Transverse colon (tissue), 4 donors: ENCODE measurements at regions not wholly inside any gene's neighbourhood (a gene's known extent, or its start where the extent isn't known, plus 50 kb on each side); places are given as distances from the start of the nearest gene placed in this dataset.

ENCODE experiments used
- DNase-seq: peaks from one replicate; pipeline ENCODE4 v3.0.0-alpha.2; 2019
- H3K27ac ChIP-seq, 4 donors: fragments of 200-600 bp; sonication (generic); 2 replicates each; pipeline ENCODE4 v1.5.1; 2016 to 2018; ENCODE audit warnings: inconsistent platforms in 4 of 4
- H3K27me3 ChIP-seq: fragments of 200-600 bp; sonication (generic); 2 replicates; pipeline ENCODE4 v1.5.1; 2017; ENCODE audit warnings: inconsistent platforms
- H3K36me3 ChIP-seq, 4 donors: fragments of 200-600 bp; sonication (generic); 2 replicates each; pipeline ENCODE4 v1.5.1; 2017 to 2019; ENCODE audit warnings: inconsistent platforms in 4 of 4
- H3K4me1 ChIP-seq, 4 donors: fragments of 200-600 bp; sonication (generic); 2 replicates each; pipeline ENCODE4 v1.5.1; 2017 to 2020; ENCODE audit warnings: inconsistent platforms in 4 of 4
- H3K4me3 ChIP-seq, 4 donors: fragments of 200-600 bp; sonication (generic); 1 replicate in 1 of 4; 2 replicates in 3 of 4; pipeline versions ENCODE4 v1.5.1 to v1.6.1; 2017 to 2019; ENCODE audit warnings: inconsistent platforms in 4 of 4
- H3K9me3 ChIP-seq, 2 donors: fragments of 200-600 bp; sonication (generic); 2 replicates each; pipeline ENCODE4 v1.5.1; 2017 to 2019; ENCODE audit warnings: inconsistent platforms in 2 of 2
- CTCF ChIP-seq, 5 experiments: fragments of 200-600 bp in 3 of 5; fragments of 450-650 bp in 2 of 5; sonication (generic) in 3 of 5; IDR thresholded peaks; 1 replicate in 2 of 5; 2 replicates in 3 of 5; pipeline ENCODE4 v1.5.1; 2016 to 2017; ENCODE audit warnings: antibody characterized with exemption in 5 of 5, inconsistent platforms in 3 of 5, mild to moderate bottlenecking in 2 of 5, moderate library complexity in 1 of 5
- EP300 ChIP-seq: sonication (generic); formaldehyde crosslinking; IDR thresholded peaks from one replicate; pipeline ENCODE4 v1.6.1; 2017; ENCODE audit warnings: antibody characterized with exemption, low read depth
- POLR2A ChIP-seq: fragments of 450-650 bp; IDR thresholded peaks from one replicate; pipeline ENCODE4 v1.6.1; 2016; ENCODE audit warnings: antibody characterized with exemption, mild to moderate bottlenecking, moderate library complexity
- POLR2AphosphoS5 ChIP-seq, 3 donors: sonication (generic); formaldehyde crosslinking; IDR thresholded peaks; one replicate each; pipeline ENCODE4 v1.6.1; 2016; ENCODE audit warnings: antibody characterized with exemption in 3 of 3
- WGBS, 2 donors: methylation state at CpG; one replicate each; pipeline ENCODE4 v1.1.5; 2018; ENCODE audit warnings: low coverage in 1 of 2; 5-methylcytosine and 5-hydroxymethylcytosine counted together
- in situ Hi-C, 4 donors: fragments of 200-750 bp; cut with MboI; loops; one replicate each; pipeline versions ENCODE4 v1.15.0 to v1.15.1; 2017; ENCODE audit warnings: low sequenced_read_pairs in 3 of 4, low pct_ligation_motif_present in 1 of 4, low pct_unique_long_range_greater_than_20kb in 1 of 4
- intact Hi-C: fragments of 100-400 bp; cut with DNase I; formaldehyde crosslinking; loops from one replicate; pipeline ENCODE4 v1.15.1; 2023; ENCODE audit warnings: low total_unique reads

DNA sequence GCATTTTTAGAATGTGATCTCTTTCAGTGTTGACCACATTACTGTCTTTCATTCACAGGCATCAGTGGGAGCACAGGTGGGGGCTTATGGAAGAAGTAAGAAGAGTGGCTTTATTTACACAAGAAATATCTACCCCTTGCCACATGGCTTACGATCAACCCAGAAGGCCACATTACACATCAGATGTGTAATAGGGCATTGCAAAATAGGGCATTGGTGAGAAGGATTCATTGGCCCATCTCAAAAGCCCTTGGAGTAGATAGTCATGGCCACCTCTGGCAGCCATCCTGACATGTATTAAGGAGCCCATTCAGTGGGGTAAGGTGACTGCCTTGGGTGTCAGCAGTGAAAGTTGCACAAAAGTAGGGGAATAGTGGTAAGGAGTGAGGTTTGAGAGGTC lies 97.5 kb downstream of the MAFB start:
- Histone ChIP-seq H3K36me3 (no peaks in the 10 kb centered on the region), H3K4me3 (no peak overlapping the region), H3K27me3 (peaks cover 13% of the 10 kb centered on the region), H3K27ac (no peak overlapping the region), H3K9me3 (no peaks in the 10 kb centered on the region), H3K4me1 (no peaks in the 10 kb centered on the region)
- in situ Hi-C loops, result no loop called here
- TF ChIP-seq POLR2AphosphoS5 (IDR thresholded peaks at IDR 0.05) (no peak), CTCF (IDR thresholded peaks at IDR 0.05) (no peak), EP300 (no peak), POLR2A (no peak)
- no peak for DNase-seq
- WGBS, 2 donors, result 88 to 89% methylated on average over 1 of the region's 1 CpG
- intact Hi-C loops, result no loop called here

DNA sequence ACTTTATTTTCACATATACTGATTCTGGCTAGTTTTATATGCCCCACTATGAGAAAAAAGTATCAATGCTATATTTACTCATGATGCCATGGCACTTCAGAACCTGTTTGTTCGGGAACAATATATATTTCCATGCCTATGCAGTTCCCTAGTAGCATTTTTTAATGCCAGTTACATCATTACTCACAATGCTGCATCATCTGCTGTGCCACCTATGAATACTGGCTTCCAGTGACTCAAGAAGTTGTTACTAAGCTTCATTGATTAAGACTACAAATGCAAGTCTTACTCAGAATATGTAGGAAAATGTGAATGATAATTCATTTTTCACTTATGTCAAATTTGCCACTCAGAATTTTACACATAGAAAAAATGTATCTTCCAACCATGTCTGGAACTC lies 97.9 kb downstream of the MAFB start:
- WGBS, 2 donors, result 43 to 44% methylated on average over 1 of the region's 1 CpG
- H3K4me1 ChIP-seq, result no peaks in the 10 kb centered on the region
- in situ Hi-C loops (no loop called here), intact Hi-C loops (no loop called here)
- no peak for DNase-seq
- no peak for TF ChIP-seq POLR2A
- no peak for TF ChIP-seq EP300
- TF ChIP-seq POLR2AphosphoS5 (IDR thresholded peaks at IDR 0.05), result no peak
- no peak for TF ChIP-seq CTCF (IDR thresholded peaks at IDR 0.05)
- H3K4me3 ChIP-seq, result no peak overlapping the region
- H3K9me3 ChIP-seq, result no peaks in the 10 kb centered on the region
- no peaks in the 10 kb centered on the region for H3K36me3 ChIP-seq
- H3K27ac ChIP-seq, result no peak overlapping the region
- H3K27me3 ChIP-seq, result peaks cover 13% of the 10 kb centered on the region

- TF ChIP-seq POLR2A (no peak), POLR2AphosphoS5 (IDR thresholded peaks at IDR 0.05) (no peak), CTCF (IDR thresholded peaks at IDR 0.05) (no peak), EP300 (no peak)
- Histone ChIP-seq H3K27ac (no peak overlapping the region), H3K4me1 (no peaks in the 10 kb centered on the region), H3K9me3 (no peaks in the 10 kb centered on the region), H3K36me3 (no peaks in the 10 kb centered on the region), H3K27me3 (peaks cover 13% of the 10 kb centered on the region), H3K4me3 (no peak overlapping the region)
- no peak for DNase-seq
- intact Hi-C loops (no loop called here), in situ Hi-C loops (no loop called here)
- WGBS, 2 donors, result 47% methylated on average over 2 of the region's 2 CpGs; no CpG with 5 or more reads in 1 of the 2 donors
These were observed 99.5 kb downstream of the MAFB start for GRCh38 chr20:40589581-40589980.

DNA sequence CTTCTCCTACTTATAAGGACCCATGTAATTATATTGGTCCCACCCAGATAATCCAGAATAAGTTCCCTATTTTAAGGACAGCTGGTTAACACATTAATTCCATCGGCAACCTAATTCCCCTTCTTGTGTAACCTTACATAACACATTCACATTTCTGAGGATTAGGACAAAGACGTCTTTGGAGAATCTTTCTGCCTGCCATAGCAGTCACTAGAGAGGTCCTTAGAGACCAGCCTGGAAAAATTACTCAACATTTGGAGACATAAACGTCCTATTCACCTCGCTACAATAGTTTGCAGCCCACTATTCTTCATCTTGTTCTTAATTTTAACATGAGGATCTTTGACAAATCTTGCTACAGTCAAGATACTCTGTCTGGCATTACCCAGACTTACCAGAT lies 100.1 kb downstream of the MAFB start:
- 62 to 72% methylated on average over 4 of the region's 4 CpGs for WGBS, 2 donors
- TF ChIP-seq POLR2A (no peak), CTCF (IDR thresholded peaks at IDR 0.05) (no peak), EP300 (no peak), POLR2AphosphoS5 (IDR thresholded peaks at IDR 0.05) (no peak)
- Histone ChIP-seq H3K36me3 (no peaks in the 10 kb centered on the region), H3K27ac (no peak overlapping the region), H3K27me3 (peaks cover 13% of the 10 kb centered on the region), H3K4me3 (no peak overlapping the region), H3K4me1 (no peaks in the 10 kb centered on the region), H3K9me3 (no peaks in the 10 kb centered on the region)
- in situ Hi-C loops, result no loop called here
- intact Hi-C loops, result no loop called here
- no peak for DNase-seq
